ENCODE measurements at regions not wholly inside any gene's neighbourhood (a gene's known extent, or its start where the extent isn't known, plus 50 kb on each side); places are given as distances from the start of the nearest gene placed in this dataset.

GRCh38 chr17:36816214-36816906 is 120.9 kb upstream of the LHX1 start:
- DNase-seq (ENCODE audit: low read depth) = no peak

DNA sequence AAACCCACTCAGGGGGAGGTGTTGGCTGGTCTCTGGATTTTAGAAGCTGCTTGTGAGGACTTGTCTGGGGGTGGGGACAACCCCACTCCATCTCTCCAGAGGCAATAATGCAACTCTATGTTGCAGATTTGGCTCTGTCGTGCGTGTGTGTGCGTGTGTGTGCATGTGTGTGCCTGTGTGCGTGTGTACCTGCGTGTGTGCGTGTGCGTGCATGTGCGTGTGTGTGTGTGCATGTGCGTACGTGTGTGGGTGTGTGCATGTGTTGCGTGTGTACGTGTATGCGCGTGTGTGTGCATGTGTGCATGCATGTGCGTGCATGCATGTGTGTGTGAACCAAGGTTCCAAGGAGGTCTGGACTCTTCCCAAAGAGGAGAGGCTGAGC is 120.4 kb upstream of the LHX1 start:
- no peak for DNase-seq (ENCODE audit: low read depth)

DNA sequence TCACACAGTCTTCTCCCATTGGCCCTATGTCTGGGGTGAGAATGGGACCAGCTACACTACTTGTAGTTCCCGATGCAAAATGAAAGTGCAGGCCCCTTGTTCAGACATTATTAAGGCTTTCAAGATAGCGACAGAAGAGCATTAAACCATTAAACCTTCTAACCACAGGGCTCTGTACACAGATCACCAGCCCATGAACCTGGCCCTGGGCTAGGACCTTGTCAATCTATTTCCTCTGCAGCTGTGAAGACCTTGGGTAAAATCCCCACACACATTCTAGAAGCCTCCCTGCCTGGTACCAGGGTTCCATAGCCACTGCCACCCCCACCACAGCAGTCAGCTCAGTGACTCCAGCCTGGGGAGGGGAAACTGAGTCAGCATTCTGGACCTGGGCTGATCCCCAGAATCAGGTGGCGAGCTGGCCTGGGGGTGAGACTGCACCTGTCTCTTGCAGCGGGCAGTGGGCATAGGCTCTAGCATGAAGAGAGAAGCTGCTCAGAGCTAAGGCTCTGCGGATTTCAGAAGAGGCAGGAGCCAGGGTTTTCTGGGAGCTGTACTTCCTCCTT is 119.7 kb upstream of the LHX1 start:
- no peak for DNase-seq (ENCODE audit: low read depth)

DNA sequence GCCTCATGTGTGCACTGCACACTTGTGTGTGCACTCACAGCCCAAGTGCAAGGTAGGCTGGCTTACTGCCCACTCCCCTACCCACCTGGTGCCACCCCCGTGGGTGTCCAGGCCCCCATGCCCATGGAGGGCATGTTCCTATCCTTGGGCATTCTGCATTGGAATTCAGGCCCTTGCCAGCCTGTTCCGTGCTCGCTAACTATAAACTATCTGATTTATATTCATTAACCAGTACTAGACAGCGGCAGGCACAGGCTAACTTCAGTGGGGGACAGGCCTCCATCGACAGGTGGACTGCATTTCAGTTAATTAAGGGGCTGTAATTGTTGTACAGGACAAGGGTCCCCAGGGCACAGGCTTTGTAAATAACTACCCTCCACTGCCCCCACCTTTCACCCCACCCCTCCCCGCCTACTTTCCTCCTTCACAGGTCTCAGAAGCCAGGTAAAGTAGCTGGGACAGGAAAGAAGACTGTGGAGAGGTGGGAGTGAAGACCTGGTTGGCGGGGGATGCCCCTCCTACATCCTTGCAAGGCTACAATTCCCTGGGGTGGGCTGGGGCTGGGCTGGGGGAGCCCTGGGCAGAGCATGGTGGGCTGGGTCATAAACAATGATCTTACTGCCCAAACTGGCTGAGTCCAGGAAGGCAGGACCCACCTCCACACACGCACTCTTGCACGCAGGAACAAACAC is 119.0 kb upstream of the LHX1 start:
- DNase-seq (ENCODE audit: low read depth) = no peak

- DNase-seq (ENCODE audit: low read depth) = no peak
Observed at GRCh38 chr17:36823850-36824677, 113.2 kb upstream of the LHX1 start.

DNA sequence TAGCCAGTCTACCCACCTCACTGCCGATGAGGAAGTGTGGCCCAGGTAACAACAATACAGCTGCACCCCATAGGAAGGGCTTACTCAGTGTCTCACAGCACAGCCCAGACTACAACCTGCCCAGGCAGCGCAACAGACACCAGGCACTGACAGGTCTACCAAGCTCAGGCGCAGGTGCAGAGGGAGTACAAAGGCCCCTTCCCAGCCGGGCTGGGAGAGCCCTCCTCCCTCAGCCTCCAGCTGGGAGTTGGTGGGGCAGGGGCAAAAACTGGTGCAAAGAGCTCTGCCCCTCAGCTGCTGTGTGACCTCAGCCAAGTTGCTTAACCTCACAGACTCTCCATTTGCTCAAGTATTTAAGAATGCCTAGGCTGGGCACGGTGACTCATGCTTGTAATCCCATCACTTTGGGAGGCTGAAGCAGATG is 112.6 kb upstream of the LHX1 start:
- DNase-seq (ENCODE audit: low read depth) = peak; percentile 21

DNA sequence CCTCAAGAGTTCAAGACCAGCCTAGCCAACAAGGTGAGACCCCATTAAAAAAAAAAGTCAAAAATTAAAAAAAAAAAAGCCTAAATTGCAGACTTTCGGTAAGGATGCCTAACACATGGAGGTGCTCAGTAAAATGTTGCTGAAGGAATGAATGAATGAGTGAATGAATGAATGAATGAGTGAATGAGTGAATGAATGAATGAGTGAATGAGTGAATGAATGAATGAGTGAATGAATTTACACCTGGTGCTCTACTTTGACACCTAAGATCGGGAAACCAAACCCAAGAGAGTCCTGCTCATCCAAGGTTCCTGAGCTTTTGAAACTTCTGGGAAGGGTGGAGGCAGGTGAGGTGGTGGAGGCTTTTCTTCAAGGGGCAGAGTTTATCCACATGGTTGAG is 112.2 kb upstream of the LHX1 start:
- DNase-seq (ENCODE audit: low read depth) = no peak

- DNase-seq (ENCODE audit: low read depth) = no peak
Observed at GRCh38 chr17:36825521-36825920, 111.8 kb upstream of the LHX1 start.

DNA sequence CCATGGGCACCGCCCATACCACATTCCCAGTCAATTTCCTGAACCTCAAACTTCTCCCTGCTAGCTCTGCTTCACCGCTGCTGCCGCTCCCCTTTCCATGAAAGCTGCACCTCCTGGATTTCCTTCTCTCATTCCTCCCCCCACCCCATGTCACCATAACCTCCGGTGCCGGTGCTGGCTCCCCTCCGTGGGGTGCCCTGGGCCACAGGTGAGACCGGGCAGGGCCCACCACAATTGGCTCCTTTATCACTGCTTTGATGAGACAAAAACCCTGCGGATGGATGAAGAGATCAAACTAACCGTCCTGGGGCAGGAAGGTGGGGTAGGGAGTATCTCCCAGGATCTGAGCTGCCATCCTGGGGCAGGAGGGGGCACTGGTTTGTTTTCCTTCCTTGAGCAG is 111.3 kb upstream of the LHX1 start:
- DNase-seq (ENCODE audit: low read depth) = no peak

DNA sequence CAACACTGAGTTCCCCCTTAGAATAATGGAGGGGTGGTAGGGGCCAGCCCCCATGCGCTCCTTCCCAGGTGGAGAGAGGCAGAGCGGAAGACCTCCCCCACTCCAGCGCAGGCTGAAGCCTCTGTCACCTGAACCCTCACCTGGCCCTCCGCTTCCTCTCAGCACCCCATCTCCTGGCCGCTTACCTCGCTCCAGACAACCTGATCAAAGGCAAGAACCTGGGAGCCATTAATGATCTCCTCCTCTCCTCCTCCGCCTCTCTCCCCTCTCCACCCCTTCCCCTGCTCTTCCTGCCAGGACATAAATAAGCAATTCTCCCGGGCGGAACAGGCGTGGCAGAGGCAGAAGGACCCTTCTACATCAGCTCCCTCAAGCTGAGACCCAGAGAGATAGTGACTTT is 110.2 kb upstream of the LHX1 start:
- DNase-seq (ENCODE audit: low read depth) = no peak

DNA sequence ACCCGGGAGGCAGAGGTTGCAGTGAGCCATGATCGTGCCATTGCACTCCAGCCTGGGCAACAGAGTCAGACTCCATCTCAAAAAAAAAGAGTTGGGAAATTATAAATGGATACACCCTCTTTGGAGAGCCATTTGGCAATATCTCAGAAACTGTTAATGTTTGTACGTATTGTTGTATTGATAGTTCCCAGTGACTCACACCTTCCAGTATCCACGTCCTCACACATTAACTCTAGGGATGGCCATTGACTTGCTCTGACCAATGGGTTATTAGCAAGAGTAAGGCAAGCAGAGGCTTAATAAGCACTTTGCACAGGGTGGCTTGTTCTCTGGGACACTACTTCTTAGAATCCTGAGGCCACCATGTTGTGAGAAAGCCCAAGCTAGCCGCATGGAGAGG is 107.6 kb upstream of the LHX1 start:
- no peak for DNase-seq (ENCODE audit: low read depth)

- no peak for DNase-seq (ENCODE audit: low read depth)
Observed at GRCh38 chr17:36833279-36833678, 104.0 kb upstream of the LHX1 start.

GRCh38 chr17:36835036-36835435 is 102.2 kb upstream of the LHX1 start:
- no peak for DNase-seq (ENCODE audit: low read depth)

DNA sequence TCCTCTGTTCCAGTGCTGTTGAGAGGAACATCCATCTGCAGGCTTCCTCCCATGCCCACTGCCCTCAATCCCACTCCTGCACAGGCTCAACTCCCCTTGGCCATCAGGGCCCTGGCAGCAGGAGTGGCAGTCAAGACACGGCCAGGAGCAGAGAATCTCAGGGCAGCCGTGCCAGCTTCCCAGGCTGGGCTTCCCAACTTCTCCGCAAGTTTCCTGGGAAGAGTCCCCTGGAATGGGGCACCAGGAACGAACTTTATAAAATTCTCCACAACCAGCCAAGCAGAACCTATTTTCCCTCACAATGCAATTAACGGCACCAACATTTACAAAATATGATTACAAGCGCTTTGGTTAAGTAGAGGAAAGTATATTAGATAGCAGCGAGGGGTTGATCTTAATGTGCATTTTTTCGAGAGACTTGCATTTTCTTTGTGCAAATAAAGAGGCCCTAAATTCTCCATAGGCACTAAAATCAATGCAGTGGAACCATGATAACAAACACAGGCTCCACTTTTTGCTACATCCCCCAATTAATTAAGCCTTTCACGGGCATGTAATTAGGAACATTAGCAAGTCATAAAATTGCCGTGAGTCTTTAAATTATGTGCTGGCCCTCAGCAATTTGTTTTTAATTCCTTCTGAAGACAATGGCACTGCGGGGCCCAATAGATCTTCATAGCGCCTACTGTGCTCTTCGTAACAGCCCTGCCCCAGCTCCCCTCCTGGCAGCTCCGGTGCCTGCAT is 99.9 kb upstream of the LHX1 start:
- no peak for DNase-seq (ENCODE audit: low read depth)

DNA sequence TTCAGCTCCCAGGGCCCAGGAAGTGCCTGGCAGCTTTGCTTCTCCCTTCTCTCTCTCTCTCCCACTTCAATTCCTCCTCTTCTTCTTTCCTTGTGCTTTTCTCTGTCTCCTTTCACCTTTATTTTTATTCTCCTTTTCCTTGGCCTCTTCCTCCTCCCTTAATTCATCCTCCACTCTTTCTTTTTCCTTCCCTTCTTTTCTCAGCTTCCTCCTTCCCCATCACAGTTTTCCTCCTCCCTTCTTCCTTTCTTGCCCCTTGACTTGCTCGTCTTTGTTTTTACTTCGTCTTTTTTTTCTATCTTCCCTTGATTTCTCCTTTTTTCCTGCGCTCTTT is 99.4 kb upstream of the LHX1 start:
- no peak for DNase-seq (ENCODE audit: low read depth)

- DNase-seq (ENCODE audit: low read depth) = no peak
Observed at GRCh38 chr17:36839256-36839655, 98.0 kb upstream of the LHX1 start.

- DNase-seq (ENCODE audit: low read depth) = no peak
Observed at GRCh38 chr17:36840796-36841195, 96.5 kb upstream of the LHX1 start.

DNA sequence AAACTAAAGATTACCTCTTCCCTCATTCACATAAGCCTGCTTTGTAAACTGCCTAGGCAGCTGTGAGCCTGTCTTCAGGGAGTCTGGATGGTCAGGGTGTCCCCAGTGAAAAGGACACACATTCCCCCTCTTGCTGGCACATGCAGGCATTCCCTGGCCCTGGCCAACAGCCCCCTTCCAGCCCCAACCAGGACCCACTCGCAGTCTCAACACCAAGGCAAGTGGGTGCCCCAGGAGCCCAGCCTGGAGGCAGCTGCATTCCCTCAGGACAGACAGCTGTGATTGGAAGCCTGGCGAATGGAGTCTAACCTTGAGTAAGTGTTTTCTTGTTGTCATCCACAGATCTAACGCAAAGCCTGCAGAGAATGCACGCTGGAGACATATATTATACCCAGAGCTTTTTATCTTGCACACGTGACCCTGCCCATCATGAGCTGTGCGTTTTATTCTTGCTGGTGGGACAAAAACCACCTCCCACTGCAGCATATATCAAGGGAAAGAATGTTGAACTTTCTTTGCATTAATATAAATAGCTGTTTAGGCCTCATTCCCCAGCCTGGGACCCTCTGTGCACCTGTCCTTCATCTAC is 95.0 kb upstream of the LHX1 start:
- no peak for DNase-seq (ENCODE audit: low read depth)

- no peak for DNase-seq (ENCODE audit: low read depth)
Observed at GRCh38 chr17:36842963-36843558, 94.2 kb upstream of the LHX1 start.

- no peak for DNase-seq (ENCODE audit: low read depth)
Observed at GRCh38 chr17:36844013-36844412, 93.3 kb upstream of the LHX1 start.

DNA sequence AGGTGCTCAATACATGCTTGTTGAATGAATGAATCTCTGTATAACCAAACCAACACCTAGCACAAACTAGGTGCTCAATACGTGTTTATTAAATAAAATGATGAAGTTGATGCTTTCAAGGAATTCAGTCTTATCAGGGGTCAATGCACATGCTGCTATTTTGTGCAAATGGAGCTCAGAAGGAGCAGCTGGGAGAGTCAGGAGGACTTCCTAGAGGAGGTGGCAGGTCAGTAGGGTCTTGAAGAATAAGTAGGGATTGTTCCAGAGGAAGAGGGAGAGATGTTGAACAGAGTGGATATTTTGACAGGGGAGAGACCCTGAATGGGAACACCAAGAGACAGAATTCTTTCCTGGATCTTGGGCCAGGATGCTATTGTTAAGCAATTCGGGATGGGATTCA is 92.7 kb upstream of the LHX1 start:
- DNase-seq (ENCODE audit: low read depth) = no peak

Data from iris pigment epithelial cell (primary cell).